GM18498 (cell line): ENCODE measurements at regions not wholly inside any gene's neighbourhood (a gene's known extent, or its start where the extent isn't known, plus 50 kb on each side); places are given as distances from the start of the nearest gene placed in this dataset.
A peak's percentile ranks its signal among the peaks of the same experiment; 100 is the strongest.

Experiments used
- ATAC-seq: cut with Tn5 transposase; IDR thresholded peaks from one replicate; pipeline ENCODE4 v1.9.1; 2021; ENCODE audit warnings: mild to moderate bottlenecking, moderate library complexity; ENCODE audit not compliant: unreplicated experiment

- no peak for ATAC-seq
Observed at GRCh38 chr4:74640111-74640903, 154.0 kb downstream of the BTC start.

DNA sequence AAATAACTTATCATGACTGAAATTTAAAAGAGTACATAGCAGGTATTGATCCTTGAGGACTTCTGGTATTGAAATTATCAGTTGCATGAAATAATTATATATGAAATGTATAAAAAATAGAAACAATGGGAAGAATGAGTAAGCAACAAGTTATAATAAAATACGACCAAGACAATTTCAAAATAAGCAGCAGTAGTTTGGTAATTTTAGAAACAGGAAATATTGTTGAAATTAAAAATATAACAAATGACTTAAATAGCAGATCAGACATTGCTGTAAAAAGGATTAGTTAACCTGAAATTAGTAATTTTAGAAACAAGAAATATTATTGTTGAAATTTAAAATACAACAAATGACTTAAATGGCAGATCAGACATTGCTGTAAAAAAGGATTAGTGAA, 152.3 kb downstream of the BTC start:
- no peak for ATAC-seq

DNA sequence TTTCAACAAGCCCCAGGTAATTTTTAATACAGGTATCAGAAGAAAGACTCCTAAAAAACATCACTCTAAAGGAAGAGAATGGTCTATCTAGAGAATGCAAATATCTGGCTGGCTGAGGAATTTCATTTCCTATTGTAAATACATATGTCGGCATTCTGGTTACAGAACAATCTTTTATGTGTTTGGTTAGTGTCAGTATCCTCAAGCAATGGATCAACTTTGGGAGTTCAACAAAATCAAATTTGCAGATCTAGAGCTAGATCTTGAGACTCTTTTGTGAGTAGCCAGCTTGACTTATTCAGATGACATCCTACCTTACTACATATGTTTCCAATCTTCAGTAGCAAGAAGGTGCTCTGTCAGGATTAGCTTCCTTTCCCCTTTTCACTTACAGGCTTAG, 145.1 kb downstream of the BTC start:
- no peak for ATAC-seq

GRCh38 chr4:74651198-74651597, 143.1 kb downstream of the BTC start:
- no peak for ATAC-seq

DNA sequence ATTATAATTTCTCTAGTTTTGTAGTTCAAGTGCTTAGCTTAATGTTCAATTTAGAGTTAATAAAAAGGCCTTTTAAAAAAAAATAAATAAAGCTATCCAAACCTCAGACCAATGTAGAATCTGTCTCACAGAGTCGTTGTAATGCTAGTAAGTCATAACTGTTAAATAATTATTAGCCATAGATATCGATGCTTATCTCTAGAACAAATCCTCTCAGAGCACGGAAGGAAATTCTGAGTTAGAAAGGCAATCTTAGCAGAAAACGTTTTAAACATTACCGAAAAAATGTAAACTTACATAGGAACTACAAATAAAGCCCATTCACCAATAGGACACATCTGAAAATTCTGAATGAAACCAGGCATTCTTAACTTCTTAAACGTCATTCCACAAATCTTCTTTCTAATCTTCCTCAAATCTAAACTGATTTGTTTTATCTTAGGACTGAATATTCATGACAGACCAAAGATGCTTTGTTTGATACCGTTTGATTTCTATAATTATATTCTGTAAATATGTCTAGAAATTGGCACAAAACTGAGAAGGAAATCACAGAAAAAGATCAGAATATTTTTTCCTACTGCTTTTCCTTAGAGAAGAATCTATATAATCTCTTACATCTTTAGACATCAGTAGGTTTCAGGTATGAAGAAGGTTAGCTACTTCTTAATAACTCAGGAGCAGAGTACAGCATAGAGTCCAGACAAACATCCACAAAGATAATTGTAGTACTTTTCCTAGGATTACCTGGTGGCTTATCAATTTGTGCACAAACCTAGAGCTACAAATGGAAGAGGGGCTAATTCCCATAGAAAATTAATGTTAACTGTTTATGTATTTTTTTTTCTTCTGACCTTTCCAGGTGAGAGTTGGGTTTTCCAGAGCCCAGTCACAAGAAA, 140.7 kb downstream of the BTC start:
- ATAC-seq: no peak

DNA sequence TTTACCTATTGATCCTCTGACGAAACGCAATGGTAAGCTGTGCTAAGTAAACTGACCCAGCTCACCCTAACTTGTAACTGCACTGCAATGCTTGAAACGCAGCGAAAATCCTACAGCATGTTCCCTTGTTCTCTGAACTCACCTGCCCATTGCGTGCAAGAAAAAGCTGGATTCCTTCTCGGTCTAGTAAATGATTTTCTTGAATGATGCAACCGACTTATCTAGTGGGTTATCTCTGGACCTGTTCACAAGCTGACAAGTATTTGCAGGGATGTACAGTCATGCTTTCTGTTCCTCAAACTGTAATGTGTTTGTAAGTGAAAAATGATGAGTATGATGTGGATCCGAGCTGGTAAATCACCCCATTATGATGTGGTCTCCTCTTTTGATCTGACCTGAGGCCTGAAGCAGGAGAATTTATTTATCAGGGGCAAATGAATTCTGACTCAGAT, 140.1 kb downstream of the BTC start:
- no peak for ATAC-seq

GRCh38 chr4:74656596-74656995, 137.7 kb downstream of the BTC start:
- no peak for ATAC-seq

DNA sequence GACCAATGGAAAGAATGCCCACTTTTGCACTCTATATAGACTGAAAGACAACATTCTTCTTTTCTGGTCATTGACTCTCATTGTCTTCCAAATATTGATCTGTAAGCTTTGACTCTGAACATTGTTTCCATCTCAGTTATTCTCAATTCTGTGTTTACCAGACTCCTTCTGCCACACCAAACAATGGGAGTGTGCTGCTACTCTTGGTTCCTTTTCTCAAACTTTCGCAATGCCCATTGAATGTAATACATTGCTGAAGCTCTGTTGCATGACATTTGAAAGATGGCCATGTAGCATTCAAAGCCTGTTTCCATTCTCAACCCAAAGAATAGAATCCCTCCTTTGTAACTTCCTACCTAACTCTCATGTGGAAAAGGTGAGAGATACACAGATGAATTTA, 136.2 kb downstream of the BTC start:
- ATAC-seq: no peak

DNA sequence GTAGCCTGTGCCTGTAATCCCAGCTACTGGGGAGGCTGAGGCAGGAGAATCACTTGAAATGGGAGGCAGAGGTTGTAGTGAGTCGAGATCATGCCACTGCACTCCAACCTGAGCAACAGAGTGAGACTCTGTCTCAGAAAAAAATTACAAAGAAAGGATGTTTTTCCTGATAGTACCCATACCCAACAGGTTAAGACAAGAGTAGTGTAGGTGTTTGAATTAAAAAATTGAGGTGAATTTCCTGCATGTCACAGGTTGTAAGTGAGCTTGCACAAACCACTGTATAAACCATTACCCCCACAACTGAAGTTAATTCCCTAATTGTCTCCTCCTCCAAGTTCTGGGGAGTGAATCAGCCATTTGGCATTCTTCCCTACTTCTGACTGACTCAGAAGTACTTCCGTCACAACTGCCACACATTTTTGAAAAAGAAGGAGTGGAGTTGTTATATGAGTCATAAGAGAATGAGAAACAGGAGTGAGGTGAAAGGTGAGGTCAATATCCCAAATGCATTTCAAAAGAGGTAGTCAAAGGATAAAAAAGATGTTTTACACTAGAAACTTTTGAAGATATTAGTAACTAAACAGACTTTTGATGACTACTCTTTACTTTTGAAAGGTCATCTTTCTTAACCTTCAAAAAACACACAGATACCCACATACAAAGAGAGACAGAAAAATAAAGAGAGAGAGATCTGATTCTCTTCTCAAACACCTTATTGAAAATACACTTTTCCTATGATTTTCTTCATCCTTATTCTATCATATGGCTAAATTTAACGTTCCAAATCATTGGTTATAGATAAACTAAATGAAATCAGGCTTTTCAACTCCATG, 134.5 kb downstream of the BTC start:
- ATAC-seq: no peak

DNA sequence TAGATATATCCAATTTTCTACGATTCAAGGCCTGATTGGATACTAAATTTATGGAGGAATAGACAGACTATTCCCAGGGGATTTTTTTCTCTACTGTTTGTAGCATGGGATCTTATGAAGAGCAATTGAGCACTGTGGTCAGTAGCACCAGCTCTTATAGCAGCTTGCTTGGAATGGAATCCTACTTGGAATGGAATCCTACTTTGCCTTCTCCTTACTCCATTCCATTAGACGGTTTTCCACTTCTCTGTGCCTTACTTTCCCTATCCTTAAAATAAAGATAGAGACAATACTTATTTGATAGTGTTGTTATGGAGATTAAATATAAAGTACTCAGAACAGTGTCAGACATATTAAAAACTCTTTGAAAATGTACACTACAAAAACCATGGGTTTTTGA, 133.5 kb downstream of the BTC start:
- no peak for ATAC-seq

- no peak for ATAC-seq
Observed at GRCh38 chr4:74661427-74662201, 132.7 kb downstream of the BTC start.

- no peak for ATAC-seq
Observed at GRCh38 chr4:74663631-74664030, 130.7 kb downstream of the BTC start.

DNA sequence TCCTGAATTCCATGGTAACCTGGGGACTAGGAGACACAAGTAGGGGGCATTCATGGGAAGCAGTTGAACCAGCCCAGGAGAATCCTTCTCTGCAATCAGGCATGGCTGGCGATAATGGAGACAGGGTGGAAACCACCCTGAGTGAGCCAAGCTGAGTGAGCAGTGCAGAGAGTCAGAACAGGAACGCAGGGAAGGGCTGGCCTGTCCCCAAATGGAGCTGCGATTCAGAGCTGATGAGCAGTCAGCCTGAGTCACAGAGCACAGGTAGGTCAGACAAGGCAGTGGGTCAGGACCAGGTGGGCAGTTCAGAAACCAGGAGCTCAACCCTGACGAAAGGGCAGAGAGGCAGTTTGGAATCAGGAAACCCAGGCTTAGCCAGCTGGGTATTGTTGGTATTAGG, 129.0 kb downstream of the BTC start:
- ATAC-seq: no peak

DNA sequence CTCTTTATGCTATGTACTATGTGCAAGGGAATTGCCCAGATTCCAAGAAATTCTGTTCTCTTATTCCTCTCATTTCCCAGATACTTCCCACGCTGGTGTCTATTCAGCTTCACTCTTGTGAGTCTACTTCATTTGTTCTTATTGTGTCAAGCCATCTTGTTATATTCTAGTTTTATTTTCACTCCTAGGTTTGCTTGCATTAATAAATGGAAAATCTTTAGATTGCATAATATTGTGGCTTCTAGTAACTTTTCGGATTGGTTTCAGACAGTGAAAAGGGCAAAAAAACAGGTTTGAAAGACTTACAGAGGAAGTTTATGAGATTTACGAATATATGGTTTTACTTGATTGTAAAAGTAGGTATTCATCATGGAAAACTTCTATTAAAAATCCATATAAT, 128.4 kb downstream of the BTC start:
- ATAC-seq: no peak

DNA sequence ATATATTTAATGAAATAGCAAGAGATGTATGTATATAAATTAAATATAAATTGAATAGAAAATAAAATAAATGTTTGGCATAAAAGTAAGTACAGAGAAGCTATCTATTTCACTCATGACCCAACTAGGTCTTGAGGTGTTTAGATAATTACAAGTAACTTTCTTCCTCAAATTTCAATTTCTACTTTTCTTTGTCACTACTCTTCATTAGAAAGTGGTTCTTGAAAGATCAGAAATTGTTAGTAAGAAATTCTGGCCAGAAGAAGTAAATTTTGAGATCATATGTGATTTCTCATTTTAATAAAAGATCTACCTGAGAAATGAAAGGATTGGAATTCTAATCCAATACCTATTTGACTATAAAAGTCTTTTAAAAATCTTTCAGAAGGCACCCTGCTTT, 126.9 kb downstream of the BTC start:
- no peak for ATAC-seq

- no peak for ATAC-seq
Observed at GRCh38 chr4:74667944-74668343, 126.4 kb downstream of the BTC start.

DNA sequence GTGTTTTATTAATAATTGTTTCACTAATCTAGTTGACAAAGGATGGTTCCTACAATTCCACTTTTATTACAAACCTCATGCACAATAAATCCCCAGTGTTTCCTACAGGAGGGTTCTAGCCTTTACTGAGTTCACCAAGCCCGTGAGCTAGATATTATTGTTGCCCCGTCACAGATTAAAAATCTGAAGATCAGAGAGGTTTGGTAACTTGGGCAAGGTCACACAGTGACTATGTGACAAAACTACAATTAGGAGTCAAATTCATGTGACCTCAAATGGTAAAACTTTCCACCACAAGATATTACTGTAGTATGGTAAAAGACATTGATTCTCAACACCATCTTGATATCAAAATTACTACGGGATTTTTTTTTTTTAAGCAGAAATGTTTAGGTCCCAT, 124.6 kb downstream of the BTC start:
- no peak for ATAC-seq

GRCh38 chr4:74670583-74670982, 123.7 kb downstream of the BTC start:
- no peak for ATAC-seq

GRCh38 chr4:74671080-74671698, 123.1 kb downstream of the BTC start:
- ATAC-seq: peak; percentile 51

DNA sequence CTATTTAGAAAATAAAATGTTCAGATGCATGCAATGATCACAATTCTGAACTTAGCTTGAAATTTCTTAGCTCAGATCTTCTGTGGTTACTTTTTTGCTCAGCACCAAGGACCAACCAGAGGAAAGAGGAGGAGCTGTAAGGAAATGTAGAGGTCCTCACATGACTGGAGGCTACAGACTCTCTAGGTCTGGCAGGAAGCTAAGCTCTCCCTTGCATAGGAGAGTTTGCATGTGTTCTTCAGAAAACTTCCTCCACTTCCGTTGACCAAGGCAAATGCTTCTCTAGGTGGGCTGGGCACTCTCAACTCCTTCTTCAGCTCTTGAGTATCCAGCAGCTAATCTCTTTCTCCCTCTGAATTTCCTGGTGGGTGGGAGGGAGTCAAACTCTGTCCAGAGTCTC, 119.6 kb downstream of the BTC start:
- no peak for ATAC-seq
